GF-D8 (cell line): ENCODE measurements at regions not wholly inside any gene's neighbourhood (a gene's known extent, or its start where the extent isn't known, plus 50 kb on each side); places are given as distances from the start of the nearest gene placed in this dataset.
"Not testable (repeated sequence)": the region's sequence is repeated elsewhere in the genome, so short reads cannot be mapped to it uniquely, and the experiment has no call there.

ENCODE experiments used
- DNase-seq: peaks from one replicate; lab custom pipeline; 2025; lab: John Stamatoyannopoulos, UW

DNA sequence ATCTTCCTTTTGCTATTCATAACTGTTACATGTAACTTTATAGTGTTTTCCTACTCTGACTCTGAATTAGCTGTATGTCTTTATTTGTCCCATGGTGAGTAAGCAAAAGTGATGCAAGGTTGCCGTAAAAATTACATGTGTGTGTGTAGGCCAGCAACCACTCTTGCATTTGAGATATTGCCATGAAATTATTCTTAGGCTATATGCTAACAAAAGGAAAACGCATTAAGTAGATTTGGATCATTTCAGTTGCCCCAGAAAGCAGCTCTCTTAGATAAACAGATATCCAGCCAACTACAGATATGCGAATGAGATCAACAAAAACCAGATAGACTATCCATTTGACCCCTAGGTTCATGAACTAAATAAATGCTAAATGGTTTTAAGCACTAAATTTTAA lies 73.6 kb downstream of the CYLC2 start:
- no peak for DNase-seq

DNA sequence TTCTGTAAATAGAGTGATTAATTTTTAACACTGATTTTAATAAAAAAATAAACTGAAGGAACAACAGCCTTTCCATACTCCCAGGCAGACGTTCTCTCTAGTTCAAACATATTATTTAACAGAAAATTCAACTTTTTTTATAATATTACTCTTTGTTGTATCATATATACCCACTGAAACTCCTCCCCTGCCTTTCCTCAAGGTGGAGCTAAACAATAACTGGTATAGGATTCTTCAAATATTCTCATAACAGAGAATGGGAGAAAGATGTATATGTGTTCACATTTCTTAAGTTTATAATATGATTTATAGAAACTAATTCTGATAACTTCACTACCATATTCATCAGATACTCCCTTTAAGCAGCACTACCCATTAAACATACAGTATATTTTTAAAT lies 83.4 kb downstream of the CYLC2 start:
- no peak for DNase-seq

DNA sequence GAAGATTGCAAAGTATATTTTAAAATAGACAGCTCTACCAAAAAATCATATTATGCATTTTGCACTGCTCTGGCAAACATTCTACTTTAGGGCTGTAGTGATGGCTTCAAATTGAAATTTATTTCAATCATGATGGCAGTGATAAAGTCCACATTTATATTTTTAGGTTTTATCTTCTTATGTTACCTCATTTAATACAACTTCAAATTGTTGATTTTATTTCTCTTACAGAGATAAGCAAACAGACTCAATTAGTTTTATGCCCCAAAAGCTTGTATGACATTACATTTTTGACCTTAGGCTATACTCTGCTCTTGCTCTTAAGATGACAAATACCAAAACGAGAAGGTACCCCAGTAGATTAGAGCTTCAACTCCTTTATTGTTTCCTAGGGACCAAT lies 87.4 kb downstream of the CYLC2 start:
- no peak for DNase-seq

DNA sequence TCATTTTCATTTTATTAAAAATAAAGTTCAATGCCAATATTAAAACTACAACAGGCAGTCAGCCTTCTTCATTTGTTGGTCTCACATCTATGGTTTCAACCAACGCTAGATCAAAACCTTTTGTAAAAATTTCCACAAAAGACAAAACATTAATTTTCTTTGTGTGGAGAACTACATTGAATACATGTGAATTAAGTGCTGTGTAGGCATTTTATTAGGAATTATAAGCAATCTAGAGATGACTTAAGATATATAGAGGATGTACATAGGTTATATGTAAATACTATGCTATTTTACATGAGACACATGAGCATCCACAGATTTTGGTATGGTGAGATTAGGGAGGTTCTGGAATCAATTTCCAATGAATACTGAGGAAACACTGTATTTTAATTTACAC lies 94.2 kb downstream of the CYLC2 start:
- DNase-seq = no peak

DNA sequence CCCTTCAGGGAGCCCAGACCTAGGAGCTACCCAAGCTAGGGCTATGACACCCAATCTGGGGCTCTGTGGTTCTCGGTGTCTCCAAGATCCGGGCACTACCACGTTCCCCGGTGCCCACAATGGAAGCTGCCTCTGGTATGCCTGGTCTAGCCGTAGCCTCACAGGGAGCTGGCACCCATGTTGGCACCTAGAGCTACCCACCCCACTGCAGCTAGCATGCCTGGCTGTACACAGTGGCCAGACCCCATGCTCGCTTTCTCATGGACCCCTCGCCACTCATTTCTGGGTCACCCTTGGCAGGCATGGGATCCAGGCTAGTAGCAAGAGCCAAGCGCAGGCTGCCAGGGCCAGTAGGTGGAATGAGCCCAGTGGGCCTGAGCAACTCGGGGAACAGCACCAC lies 109.0 kb downstream of the CYLC2 start:
- no peak for DNase-seq

DNA sequence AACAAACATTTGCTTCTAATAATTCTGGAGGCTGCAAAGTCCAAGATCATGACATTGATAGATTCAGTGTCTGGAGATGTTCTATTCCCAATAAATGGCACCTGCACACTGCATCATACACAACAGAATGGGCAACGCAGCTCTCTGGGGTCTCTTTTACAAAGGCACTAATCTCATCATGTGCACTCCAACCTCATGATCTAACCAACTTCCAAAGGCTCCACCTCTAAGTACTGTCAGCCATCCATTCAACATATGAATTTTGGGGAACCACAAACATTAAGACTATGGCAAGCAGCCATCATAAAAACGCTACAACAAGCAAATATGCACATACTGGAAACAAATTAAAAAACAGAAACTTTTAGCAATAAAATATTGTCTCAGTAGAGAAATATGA lies 121.1 kb downstream of the CYLC2 start:
- DNase-seq = no peak

DNA sequence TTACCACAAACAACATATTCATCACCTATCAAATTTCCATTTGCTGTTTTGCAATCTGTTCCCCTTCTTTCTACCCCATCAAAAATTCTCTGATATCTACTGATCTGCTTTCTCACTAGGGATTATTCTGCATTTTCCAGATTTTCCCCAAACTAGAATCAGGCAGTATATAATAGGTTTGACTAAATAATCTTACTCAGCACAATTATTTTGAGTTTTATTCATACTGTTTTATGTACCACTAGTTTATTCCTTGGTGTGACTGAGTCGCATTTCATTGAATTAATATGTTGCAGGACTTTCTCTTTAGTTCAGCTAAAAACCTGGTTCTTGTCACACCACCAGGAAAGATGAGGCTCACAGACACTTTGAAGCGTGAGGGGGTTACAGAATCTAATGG lies 131.4 kb downstream of the CYLC2 start:
- no peak for DNase-seq

DNA sequence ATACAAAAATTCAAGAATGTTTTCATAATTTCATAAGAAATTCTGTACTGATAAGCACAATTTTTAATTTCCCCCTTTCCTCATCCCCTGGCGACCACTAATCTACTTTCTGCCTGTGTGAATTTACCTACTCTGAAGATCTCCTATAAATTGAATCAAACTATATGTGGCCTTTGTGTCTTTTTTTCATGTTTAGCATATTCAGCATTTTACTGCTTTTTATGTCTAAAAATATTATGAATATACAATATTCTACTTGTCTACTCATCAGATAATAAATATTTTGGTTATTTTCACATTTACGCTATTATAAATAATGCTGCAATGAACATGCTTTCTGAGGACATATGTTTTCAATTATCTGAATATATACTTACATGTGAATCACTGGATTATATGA lies 144.8 kb downstream of the CYLC2 start:
- DNase-seq = no peak

DNA sequence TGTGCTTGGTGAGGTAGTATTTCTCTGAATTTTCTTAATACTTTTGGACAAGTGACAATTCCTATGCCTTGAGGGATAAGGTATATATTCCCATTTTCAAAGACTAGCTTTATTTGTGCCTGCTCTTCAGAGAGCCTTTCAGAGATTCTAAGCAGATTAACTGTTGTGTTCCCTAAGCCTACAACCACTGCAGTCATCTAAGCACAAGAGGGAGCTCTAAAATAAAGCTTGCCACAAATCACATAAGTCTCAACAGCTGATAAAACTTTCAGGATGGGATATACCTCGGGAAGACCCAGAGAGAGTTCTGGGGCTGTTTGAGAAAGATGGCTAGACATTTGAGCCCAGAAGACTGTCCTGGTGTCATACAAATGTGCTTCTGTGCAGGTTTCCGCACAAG lies 157.3 kb downstream of the CYLC2 start:
- DNase-seq = no peak

DNA sequence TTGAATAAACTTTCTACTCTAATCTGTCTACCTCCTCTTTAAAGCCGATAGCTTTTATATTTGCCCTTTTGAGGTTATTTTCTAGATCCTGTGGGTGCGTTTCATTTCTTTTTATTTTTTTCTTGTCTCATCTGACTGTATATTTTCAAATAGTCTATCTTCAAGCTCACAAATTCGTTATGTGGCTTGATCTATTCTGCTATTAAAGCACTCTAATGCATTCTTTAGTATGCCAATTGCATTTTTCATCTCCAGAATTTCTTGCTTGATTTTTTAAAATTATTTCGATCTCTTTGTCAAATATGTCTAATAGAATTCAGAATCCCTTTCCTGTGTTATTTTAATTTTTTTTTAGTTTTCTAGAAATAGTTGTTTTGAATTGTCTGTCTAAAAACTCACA lies 172.4 kb downstream of the CYLC2 start:
- no peak for DNase-seq

DNA sequence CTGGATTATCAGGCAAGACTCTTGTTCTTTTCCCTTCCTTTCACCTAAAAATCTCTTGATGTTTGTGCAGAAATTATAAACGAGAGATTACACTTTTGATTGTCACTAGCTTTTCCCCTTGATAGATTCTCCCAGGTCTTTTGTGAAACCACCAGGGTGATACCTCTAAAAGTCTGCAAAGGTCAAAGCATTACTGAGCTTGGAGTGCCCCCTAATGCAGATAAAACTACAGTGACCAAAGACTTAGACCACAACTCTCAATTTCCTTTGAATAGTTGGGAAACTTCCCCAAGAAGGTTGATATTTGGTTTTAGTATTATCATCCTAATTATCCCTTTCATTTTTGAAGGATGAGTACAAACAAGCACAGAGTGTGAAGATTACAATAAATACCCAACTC lies 173.1 kb downstream of the CYLC2 start:
- no peak for DNase-seq

DNA sequence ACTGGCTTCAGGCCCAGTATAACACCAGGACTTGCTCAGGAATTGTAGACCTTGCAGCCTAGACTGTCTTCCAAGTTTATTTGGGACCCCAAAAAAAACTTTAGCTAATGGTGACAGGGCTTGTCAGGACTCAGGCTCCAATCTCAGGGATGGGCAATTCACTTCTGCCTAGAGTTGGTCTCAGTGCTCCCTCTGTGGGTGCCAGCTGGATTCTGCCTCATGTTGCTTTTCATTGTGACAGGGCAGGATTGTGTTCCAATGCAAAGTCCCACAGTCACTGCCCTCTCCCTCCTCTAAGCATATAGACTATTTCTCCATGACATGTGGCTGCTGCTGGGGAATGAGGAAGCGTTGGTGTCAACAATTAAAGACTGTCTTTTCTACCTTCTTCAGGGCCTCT lies 174.7 kb downstream of the CYLC2 start:
- DNase-seq = no peak

DNA sequence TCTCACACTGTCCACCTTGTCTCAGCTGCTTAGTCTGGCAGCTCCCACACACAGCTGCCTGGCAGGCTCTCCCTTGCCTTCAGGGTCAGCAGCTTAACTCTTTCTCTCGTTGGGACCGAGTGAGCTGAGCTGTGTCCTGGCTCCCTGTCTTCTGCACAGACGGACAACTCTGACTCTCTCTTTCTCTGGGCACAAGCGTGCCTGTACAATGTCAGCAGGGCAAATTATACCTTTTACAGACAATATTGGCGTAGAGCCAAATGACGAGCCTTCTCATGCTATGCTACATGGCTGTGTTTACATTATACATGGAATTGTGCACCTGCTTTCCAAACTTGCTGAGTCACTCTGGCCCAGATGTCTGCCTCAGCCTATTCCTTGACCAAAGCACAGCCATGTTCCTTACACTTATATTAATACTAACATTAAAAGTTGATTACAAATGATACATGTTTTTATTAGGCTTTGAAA lies 188.6 kb downstream of the CYLC2 start:
- no peak for DNase-seq

DNA sequence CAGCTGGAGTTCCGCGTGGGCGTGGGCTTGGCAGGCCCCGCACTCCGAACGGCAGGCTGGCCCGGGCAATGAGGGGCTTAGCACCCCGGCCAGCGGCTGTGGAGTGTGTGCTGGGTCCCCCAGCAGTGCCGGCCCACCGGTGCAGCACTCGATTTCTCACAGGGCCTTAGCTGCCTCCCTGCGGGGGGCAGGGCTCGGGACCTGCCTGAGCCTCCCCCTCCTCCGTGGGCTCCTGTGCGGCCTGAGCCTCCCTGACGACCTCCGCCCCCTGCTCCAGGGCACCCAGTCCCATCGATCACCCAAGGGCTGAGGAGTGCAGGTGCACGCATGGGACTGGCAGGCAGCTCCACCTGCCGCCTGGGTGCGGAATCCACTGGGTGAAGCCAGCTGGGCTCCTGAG lies 191.8 kb downstream of the CYLC2 start:
- no peak for DNase-seq

DNA sequence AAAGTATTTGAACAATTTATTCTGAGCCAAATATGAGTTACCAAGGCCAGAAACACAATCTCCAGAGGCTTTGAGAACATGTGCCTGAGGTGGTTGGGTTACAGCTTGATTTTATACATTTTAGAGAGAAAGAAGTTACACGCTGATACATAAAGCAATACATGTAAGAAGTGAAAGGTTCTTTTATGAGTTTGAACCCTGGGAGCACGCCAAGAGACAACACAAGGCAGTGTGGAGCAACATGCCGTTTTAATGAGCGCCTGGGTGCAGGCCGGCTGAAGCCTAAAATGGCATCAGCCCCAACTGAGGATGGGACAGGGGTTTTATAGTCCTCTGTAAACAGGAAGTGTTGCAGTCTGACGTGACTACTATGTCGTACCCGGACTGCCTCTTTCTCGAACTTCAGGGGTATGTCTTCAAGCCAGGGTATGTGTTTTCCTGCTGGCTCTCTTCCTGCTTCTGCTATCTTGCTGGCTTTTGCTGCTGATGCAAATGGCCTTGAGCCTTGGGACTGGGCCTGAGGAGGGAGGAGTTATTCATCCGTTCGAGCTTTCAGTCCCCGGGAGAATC lies 193.7 kb downstream of the CYLC2 start:
- no peak for DNase-seq

DNA sequence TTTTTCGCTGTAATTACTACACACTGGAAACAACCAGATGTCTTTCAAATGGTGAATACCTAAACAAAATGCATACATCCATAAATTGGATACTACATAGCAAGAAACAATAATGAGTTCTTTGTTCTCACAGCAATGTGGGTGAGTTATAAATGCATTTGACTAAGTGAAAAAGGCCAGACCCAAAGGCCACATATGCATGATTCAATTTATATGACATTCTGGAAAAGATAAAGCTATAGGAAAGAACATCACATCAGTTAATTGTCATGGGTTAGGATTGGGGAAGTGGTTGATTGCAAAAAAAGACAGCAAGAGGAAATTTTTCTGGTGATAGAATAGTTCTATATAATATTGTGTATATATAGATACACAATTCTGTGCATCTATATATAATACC lies 198.9 kb downstream of the CYLC2 start:
- DNase-seq = no peak

DNA sequence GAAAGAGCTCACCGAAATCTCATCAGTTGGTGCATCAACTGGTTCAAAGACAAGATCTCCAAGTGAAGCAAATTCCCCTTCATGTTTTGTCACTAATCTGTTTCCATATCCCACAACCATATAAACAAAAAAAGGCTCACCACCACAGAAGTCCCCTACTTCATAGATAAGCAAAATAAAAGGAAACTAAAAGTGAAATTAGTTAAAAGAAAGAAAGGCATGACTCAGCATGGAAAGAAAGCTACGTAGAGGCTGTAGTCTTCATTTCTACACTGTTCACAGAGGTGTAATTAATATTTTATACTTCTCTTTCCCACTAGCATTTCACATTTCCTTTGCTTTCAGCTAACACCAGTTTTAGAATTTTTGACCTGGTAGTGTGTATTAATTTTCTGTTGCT lies 208.0 kb downstream of the CYLC2 start:
- DNase-seq = no peak

DNA sequence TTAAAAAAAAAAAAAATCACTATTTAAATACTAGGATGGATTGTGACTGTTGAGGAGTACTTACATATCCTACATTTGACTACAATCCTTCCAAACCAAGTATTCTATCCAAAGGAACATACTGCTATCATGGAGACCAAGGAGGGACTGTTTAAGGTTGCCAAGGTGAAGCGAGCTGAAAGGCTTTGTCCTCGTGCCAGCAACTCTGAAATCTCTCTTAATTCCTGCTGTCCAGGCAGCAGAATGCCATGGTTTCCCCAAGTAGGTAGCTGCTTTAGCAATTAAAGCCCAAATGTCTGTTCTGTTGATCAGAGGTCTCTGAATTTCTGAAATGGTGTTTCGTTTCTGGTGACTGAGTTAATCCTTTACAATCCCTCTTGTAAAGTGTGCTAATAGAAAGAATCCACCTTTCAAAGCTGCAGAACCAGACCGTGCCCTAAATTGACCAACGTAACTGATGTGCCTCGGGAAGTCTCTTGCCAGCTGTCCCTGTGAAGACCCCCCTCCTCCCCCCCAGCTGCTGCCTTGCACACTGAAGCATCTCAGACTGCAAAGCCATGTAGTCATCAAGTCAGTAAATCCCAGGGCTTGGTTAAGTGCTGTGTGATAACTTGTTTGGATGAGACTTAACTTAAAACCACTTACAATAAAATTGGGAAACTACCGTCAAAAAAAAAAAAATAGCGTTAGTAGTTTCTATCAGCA lies 210.9 kb downstream of the CYLC2 start:
- not testable (repeated sequence) for DNase-seq

DNA sequence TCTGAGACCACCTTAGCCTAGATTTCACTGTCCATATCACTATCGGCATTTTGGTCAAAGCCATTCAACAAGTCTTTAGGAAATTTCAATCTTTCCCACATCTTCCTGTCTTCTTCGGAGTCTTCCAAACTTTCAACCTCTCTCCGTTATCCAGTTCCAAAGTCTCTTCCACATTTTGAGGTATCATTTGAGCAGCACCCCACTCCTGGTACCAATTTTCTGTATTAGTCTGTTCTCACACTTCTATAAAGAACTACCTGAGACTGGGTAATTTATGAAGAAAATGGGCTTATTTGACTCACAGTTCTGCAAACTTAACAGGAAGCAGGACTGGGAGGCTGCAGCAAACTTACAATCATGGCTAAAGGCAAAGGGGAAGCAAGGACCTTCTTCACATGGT lies 215.5 kb downstream of the CYLC2 start:
- no peak for DNase-seq

DNA sequence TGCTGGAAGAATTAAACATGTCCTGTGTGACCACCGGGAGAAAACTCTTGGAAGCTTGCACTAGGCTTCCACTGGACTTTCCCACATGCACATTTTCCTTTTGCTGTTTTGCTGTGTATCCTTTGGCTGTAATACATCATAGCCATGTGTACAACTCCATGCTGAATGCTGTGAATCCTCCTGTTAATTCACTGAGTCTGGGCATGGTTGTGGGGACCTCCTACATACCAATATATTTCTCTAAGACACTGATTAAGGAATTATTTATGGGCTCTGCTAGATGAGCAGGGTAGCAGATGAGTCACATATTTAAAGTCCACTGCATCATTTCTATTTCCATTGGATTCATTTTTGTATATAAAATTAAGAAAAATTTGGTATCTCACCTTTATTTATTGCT lies 220.1 kb downstream of the CYLC2 start:
- no peak for DNase-seq

DNA sequence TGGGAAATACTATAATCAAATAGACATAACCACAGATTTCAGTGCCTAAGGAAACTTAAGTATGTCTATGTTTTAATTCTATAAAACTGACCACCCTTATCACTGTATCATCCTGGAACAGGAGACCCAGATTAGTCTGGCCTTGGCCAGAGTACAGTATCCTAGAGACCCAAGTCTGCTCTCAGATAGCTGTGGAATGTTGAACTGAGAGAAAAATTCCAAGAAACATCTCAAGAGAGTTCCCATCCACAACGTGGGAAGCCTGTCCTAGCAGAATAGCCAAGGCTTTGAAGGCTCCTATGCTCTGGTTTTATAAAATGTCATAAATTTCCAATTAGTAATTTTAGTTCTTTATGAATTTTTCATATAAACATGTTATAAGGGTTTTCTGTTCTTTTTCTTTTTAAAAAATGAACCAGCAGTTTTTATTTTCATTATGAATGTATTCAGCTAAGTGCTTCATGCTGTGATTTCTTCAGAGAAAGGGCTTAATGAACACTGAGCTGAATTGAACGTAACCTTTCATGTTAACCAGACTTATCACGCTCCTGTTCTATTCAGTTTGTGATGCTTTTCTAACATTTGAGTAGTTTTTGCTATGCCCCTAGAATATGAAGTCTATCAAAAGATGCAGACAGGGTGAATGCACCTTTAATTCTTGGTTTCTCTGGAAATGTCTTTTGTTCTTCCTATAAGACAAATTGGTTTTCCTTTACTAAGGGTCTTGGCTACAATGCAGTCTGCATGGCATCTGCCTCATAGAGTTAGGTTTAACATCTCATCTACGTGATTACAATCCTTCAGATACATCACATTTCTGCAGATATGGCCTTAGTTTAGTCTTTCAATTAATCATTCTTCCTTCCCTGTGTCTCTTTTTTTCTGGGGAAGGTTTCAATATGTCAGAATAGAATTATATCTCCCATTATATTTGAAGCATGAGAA lies 230.8 kb downstream of the CYLC2 start:
- no peak for DNase-seq

DNA sequence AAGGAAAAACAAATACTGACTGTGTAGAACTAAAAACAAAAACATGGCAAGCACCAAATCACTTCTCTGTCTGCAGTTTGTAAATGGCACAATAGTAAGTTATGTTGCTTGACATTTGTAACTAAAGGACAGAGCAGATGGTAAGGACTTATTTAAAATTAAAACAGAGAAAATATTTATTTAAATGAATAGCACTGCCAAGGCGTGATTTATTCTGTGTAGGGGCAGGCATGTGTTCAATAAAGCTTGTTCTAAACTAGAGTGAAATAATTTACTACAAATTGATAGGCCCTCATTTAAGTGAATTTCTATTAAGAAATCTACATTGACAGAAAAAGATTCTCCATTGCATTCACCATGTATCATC lies 231.5 kb downstream of the CYLC2 start:
- DNase-seq = no peak

DNA sequence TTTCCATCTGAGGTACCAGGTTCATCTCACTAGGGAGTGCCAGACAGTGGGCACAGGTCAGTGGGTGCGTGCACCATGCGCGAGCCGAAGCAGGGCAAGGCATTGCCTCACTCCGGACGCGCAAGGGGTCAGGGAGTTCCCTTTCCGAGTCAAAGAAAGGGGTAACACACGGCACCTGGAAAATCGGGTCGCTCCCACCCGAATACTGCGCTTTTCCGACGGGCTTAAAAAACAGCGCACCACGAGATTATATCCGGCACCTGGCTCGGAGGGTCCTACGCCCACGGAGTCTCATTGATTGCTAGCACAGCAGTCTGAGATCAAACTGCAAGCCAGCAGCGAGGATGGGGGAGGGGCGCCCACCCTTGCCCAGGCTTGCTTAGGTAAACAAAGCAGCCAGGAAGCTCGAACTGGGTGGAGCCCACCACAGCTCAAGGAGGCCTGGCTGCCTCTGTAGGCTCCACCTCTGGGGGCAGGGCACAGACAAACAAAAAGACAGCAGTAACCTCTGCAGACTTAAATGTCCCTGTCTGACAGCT lies 242.5 kb downstream of the CYLC2 start:
- not testable (repeated sequence) for DNase-seq
